ENCODE measurements at regions not wholly inside any gene's neighbourhood (a gene's known extent, or its start where the extent isn't known, plus 50 kb on each side); places are given as distances from the start of the nearest gene placed in this dataset.

GRCh38 chr20:60064554-60065196, 106.5 kb downstream of the CDH26 start:
- no peak for DNase-seq

- DNase-seq = no peak
Observed at GRCh38 chr20:60065741-60066437, 107.7 kb downstream of the CDH26 start.

- DNase-seq = no peak
Observed at GRCh38 chr20:60066438-60066823, 108.2 kb downstream of the CDH26 start.

- DNase-seq = no peak
Observed at GRCh38 chr20:60068509-60068908, 110.3 kb downstream of the CDH26 start.

- no peak for DNase-seq
Observed at GRCh38 chr20:60069656-60070055, 111.4 kb downstream of the CDH26 start.

- DNase-seq = no peak
Observed at GRCh38 chr20:60070791-60071190, 112.6 kb downstream of the CDH26 start.

- DNase-seq = no peak
Observed at GRCh38 chr20:60071965-60072364, 113.7 kb downstream of the CDH26 start.

GRCh38 chr20:60073086-60073485, 114.9 kb downstream of the CDH26 start:
- DNase-seq = no peak

GRCh38 chr20:60073504-60073903, 115.3 kb downstream of the CDH26 start:
- no peak for DNase-seq

GRCh38 chr20:60074276-60074675, 116.1 kb downstream of the CDH26 start:
- no peak for DNase-seq

GRCh38 chr20:60078351-60079250, 120.4 kb downstream of the CDH26 start:
- DNase-seq = no peak

GRCh38 chr20:60080401-60080800, 122.2 kb downstream of the CDH26 start:
- DNase-seq = no peak

- DNase-seq = no peak
Observed at GRCh38 chr20:60085551-60086132, 127.4 kb downstream of the CDH26 start.

GRCh38 chr20:60086821-60087562, 128.8 kb downstream of the CDH26 start:
- DNase-seq = no peak

- no peak for DNase-seq
Observed at GRCh38 chr20:60087563-60088105, 129.4 kb downstream of the CDH26 start.

- no peak for DNase-seq
Observed at GRCh38 chr20:60088236-60088635, 130.0 kb downstream of the CDH26 start.

- DNase-seq = no peak
Observed at GRCh38 chr20:60090631-60091030, 132.4 kb downstream of the CDH26 start.

- no peak for DNase-seq
Observed at GRCh38 chr20:60091305-60091704, 133.1 kb downstream of the CDH26 start.

GRCh38 chr20:60091861-60092260, 133.6 kb downstream of the CDH26 start:
- DNase-seq = no peak

GRCh38 chr20:60092729-60093128, 134.5 kb downstream of the CDH26 start:
- no peak for DNase-seq

GRCh38 chr20:60095456-60095855, 137.2 kb downstream of the CDH26 start:
- DNase-seq = no peak

- no peak for DNase-seq
Observed at GRCh38 chr20:60096166-60096565, 137.9 kb downstream of the CDH26 start.
